NCI-H82 (cell line): ENCODE measurements at regions not wholly inside any gene's neighbourhood (a gene's known extent, or its start where the extent isn't known, plus 50 kb on each side); places are given as distances from the start of the nearest gene placed in this dataset.

ENCODE experiments used
- DNase-seq: peaks from one replicate; lab custom pipeline; 2025; lab: John Stamatoyannopoulos, UW

GRCh38 chr13:105219651-105220050, 1315.8 kb downstream of the EFNB2 start:
- DNase-seq, result no peak

GRCh38 chr13:105213512-105213911, 1322.0 kb downstream of the EFNB2 start:
- peak; percentile 25 for DNase-seq

- no peak for DNase-seq
Observed at GRCh38 chr13:105207572-105208293, 1327.7 kb downstream of the EFNB2 start.

GRCh38 chr13:105202354-105202753, 1333.1 kb downstream of the EFNB2 start:
- peak; percentile 62 for DNase-seq

DNA sequence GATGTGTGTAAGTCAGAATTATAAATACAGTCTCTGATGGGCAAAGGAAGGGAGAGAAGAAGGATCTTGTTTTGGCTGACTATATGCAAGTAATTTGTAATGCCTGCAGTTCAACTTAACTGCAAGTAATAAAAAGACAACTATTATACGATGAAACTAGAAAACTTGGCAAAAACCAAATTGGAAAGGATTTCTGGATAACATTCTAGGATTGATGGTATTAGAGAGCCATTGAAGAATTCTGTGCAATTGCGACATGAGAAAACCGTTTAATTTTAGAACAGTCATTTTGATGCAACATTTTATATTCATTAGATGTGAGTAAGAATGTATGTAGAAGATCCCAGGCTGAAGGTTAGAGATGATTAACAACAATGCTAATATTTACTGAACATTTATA, 1334.1 kb downstream of the EFNB2 start:
- no peak for DNase-seq

DNA sequence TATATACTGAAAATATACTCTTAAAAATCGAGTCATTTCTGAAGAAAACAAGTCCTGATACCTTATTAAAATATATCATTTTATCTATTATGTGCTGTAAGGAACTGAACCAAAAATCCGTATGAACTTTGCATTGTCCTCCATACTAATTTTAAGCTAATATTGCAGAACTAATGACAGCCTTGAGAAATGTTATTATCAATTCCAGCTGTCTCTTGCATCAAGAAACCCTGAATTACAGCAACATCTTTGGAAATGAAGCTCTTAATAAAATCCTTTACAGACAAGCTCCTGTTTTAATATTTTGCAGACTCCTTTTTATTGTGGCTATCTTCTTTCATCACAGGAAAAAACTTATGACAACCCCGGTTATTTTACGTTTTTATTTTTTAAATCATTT, 1335.3 kb downstream of the EFNB2 start:
- DNase-seq, result no peak

DNA sequence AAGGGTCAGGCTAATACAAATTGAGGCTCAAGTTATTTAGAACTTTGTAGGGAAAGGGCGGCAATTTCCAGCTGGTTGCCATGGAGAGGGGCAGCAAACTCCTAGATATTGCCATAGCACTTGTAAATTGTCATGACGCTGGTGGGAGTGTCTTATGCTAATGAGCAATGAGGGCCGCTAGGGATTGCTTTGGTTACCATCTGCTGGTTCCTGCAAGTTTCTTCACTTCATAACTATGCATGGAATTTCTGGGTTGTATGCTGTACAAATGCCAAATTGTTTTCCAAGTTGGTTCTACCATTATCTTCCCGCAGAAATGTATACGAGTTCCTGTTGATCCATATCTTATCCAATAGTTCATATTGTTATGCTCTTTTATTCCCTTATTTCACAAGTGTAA, 1339.4 kb downstream of the EFNB2 start:
- peak; percentile 34 for DNase-seq

DNA sequence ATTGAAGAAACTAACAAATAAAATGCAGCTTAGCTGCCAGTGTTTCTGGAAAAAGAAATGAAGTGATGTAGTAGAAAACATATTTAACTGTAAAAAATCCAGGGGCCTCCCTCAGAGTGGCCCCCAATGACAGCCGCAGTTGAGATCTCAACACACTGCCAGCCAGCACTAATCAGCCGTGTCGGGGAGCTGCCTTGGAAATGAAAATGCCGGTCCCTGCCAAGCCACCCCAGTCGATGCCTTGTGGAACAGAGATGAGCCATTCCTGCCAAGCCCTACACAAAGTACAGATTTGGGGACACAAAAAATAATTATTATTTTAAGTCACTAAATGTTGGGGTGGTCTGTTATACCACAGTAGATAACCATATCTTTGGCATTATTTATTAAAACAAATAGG, 1342.4 kb downstream of the EFNB2 start:
- DNase-seq, result no peak

DNA sequence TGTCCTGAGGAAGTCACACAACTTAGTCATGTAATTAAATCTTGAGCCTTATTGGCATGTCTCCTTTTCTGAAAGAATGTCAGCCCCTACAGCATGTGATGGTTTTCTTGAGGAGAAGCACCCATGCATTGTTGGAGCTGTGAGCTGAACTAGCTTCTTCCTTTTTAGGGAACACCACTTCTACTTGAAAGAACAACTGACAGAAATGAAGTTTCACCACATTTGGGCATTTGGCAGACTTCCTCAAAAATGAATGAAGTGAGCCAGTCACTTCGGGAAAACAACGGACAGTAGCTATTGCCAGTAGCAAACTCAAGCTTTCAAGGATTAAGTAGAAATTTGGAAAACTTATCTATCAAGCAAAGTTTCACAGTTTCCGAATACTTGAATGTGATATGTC, 1351.3 kb downstream of the EFNB2 start:
- no peak for DNase-seq

DNA sequence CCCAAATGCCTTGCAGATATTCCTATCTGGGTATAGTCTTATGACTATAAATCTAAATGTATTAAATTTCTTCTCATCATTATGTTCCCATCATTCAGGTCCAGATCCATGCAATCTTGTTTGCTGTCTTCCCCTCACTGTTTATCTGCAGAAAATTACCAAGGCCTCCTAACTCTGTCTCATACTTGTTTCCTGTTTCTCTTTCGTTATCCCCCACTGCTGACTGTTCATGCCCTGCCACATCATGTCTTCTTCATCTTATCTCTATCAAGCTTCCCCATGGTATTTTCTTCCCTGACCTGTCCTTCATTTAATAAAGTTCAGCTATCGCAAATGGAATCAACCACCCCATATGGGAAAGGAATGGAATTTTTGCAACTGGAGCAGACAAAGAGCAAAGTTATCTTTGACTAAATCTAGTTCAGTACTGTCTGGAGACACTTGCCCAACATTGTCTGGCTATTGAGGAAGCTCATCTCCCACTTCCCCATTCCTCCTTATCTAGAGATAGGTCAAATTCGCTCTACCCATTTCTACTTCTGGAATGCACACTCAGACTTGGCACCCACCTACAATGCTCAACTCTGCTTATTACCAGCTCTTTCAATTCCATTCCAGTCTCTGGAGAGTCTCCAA, 1358.1 kb downstream of the EFNB2 start:
- no peak for DNase-seq

DNA sequence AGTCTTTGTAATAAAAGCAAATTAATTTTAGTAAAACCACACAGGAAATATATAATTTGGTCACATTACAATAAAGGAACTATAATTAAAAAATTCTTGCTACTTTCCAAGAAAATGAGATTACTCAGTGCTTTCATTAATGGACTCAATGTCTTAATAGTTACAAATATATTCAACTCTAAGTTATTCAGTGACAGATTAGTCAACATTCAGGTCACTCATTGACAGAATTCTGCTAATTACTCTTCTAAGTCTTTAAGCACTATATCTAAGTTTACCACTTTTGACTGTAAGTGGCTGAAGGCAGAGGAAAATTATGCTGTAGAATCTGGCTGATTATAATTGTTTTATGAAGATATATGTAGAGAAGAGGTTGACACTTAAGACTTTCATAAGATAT, 1365.0 kb downstream of the EFNB2 start:
- no peak for DNase-seq

DNA sequence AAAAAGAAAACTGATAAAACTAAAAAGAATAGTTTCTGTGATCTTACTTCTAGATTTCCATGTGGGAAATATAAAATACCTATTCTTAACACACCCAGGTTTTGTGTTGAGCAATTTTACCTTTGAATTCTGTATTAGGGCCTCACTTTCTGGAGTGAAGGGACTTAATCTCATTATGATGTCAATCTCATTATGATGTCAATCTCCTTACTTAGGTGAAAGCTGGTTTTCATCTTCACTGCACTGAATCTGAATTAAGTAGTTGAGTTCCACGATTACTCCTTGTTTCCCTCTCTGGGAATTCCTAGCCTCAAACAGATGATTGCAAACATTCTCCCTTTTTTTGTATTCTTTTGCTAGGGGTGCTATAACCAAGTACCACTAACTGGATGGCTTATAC, 1367.2 kb downstream of the EFNB2 start:
- DNase-seq, result peak; percentile 97

- no peak for DNase-seq
Observed at GRCh38 chr13:105167385-105167784, 1368.1 kb downstream of the EFNB2 start.

DNA sequence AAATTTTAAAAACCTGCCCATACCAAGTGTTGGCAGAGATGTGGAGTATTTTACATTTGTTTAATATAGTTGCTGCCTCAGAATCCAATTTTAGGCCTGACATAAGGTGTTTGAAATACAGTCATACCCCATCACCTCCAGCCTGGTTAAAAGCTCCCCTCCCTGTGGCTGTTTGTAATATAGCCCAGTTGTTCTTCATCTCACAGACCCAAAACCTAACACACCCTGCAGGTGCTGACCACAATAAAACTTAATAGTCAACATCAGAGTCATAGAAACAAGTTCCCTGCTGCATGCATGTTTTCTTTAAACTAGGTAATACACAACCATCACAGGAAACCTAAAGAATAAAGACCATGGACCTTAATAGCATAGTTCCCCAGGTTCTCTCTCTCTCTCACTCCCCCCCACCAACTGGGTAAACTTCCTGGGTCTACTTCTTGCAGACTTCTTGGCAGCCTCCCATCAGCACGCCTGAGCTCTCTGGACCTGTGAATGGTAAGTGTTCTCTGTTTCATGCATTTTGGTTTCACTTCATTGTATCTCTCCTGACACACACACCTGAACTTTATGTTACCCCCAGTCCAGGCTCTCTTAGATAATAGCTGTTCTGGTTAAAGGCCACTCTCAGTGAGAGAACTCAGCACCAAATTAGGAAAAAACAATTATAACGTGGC, 1369.9 kb downstream of the EFNB2 start:
- no peak for DNase-seq

DNA sequence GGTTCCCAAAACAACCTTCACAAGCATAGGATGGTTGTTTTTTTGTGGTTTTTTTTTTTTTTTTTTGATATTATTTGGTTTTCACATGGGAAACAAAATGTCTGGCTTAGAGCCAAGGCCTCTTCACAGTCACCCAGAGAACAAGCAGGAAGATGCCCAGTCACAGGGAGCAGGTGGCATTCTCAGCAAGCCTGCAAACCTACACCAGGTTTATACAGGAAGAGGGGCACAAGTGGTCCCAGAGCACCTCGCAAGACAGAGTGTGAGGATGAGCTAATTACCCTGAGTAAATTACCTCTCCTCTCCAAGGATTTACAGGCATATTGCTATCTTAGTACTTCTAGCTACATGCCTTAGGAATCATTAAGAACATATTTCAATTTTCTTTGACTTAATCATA, 1375.6 kb downstream of the EFNB2 start:
- DNase-seq, result peak; percentile 47

DNA sequence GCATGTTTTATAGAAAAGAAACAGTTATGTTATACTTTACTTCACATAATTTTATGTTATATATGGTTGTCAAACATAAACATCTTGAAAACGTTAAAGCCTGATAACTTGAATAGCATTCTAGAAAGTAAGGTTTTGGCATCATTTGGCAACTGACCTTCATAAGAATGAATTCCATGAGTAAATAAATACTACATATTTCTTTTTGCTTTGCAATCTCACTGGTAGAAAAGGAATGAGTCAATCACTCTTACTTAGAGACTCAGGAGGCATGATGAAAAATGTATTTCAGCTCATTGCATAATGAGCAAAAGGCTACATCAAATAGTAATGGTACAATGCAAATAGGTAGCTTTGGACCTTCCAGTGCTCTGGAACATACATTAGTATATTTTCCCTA, 1381.9 kb downstream of the EFNB2 start:
- no peak for DNase-seq

GRCh38 chr13:105151639-105152038, 1383.8 kb downstream of the EFNB2 start:
- no peak for DNase-seq

GRCh38 chr13:105147461-105147860, 1388.0 kb downstream of the EFNB2 start:
- no peak for DNase-seq

- DNase-seq, result no peak
Observed at GRCh38 chr13:105144936-105145335, 1390.5 kb downstream of the EFNB2 start.

DNA sequence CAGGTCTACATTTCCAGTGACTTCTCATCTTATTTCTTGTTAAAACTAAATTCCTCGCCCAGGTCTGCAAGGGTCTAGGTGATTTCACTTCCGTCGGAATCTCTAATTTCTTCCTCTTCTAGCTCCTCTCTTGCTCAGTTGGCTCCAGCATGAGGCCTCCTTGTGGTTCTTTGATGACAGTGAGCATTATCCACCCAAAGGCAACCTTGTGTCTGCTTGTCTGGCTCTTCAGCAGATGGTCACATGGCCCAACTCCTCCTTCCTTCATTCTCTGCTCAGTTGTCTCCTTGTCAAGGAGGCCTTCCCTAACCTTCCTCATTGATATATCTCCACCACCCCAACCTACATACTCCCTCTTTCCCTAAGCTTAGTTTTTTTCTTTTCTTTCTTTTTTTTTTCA, 1391.4 kb downstream of the EFNB2 start:
- no peak for DNase-seq

DNA sequence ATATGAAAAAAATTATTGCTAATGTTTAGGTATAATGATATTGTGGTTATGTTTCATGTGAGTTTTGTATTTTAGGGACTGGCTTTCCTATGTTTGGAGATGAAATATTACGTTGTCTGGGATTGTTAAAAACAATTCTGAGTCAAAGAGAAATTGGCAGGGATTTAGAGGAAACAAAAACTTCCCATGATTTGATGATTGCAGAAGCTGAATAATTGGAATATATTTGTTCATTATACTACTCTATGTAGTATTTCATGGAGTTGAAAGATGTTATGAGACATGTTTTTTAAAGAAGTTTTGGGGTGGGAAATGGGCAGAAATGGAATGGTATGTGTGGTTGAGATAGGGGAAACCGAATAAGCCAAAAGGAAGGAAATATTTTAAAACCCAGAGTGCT, 1392.9 kb downstream of the EFNB2 start:
- no peak for DNase-seq

GRCh38 chr13:105139380-105140285, 1395.8 kb downstream of the EFNB2 start:
- peak; percentile 68 for DNase-seq
